Fibroblast of lung (primary cell): ENCODE measurements at regions not wholly inside any gene's neighbourhood (a gene's known extent, or its start where the extent isn't known, plus 50 kb on each side); places are given as distances from the start of the nearest gene placed in this dataset.

Source experiments
- CTCF ChIP-seq, 2 donors: IDR thresholded peaks in 1 of 2; conservative IDR thresholded peaks in 1 of 2; 1 replicate in 1 of 2; 2 replicates in 1 of 2; pipeline ENCODE4 v1.5.1; 2011 to 2012; ENCODE audit warnings: low read length in 2 of 2, control low read depth in 1 of 2, inconsistent platforms in 1 of 2, low read depth in 1 of 2, mild to moderate bottlenecking in 1 of 2
- EZH2 ChIP-seq: IDR thresholded peaks from 2 replicates; pipeline ENCODE4 v1.5.1; 2012; ENCODE audit warnings: low read length, control low read depth, mild to moderate bottlenecking; ENCODE audit errors: missing control alignments

- TF ChIP-seq CTCF (conservative IDR thresholded peaks at IDR 0.05 in 1 of 2, IDR thresholded peaks at IDR 0.05 in 1 of 2; ENCODE audit: low read depth in 1 of 2, low read length in 2 of 2) (no peak), EZH2 (no peak)
Measured at GRCh38 chr3:80734920-80735319, 967.1 kb upstream of the ROBO1 start.
